Activated T-cell treated with anti-CD3 and anti-CD28 coated beads, Interleukin-2, amount 50 U/mL, for 48 hours (primary cell): ENCODE measurements at regions not wholly inside any gene's neighbourhood (a gene's known extent, or its start where the extent isn't known, plus 50 kb on each side); places are given as distances from the start of the nearest gene placed in this dataset.

ENCODE experiments used
- DNase-seq, 2 experiments: peaks; one replicate each; pipeline ENCODE4 v3.0.0-alpha.2; 2020

- DNase-seq: no peak
Observed at GRCh38 chr18:38957736-38958135, 1392.1 kb upstream of the CELF4 start.

- DNase-seq: no peak
Observed at GRCh38 chr18:38956068-38956467, 1390.5 kb upstream of the CELF4 start.

- DNase-seq: no peak
Observed at GRCh38 chr18:38951633-38952032, 1386.0 kb upstream of the CELF4 start.

GRCh38 chr18:38948436-38948835 is 1382.8 kb upstream of the CELF4 start:
- no peak for DNase-seq

GRCh38 chr18:38944446-38945024 is 1378.9 kb upstream of the CELF4 start:
- no peak for DNase-seq

GRCh38 chr18:38941711-38942561 is 1376.3 kb upstream of the CELF4 start:
- no peak for DNase-seq

- DNase-seq: peak; percentile 67 to 71
Observed at GRCh38 chr18:38940863-38941531, 1375.4 kb upstream of the CELF4 start.

GRCh38 chr18:38940475-38940862 is 1374.9 kb upstream of the CELF4 start:
- DNase-seq: no peak

- DNase-seq: no peak
Observed at GRCh38 chr18:38933910-38934510, 1368.4 kb upstream of the CELF4 start.

GRCh38 chr18:38933322-38933721 is 1367.7 kb upstream of the CELF4 start:
- DNase-seq: no peak

GRCh38 chr18:38932752-38933151 is 1367.2 kb upstream of the CELF4 start:
- no peak for DNase-seq

- no peak for DNase-seq
Observed at GRCh38 chr18:38931754-38932050, 1366.1 kb upstream of the CELF4 start.

GRCh38 chr18:38930881-38931753 is 1365.5 kb upstream of the CELF4 start:
- no peak for DNase-seq

GRCh38 chr18:38923540-38923939 is 1357.9 kb upstream of the CELF4 start:
- no peak for DNase-seq

GRCh38 chr18:38923126-38923525 is 1357.5 kb upstream of the CELF4 start:
- DNase-seq: no peak

GRCh38 chr18:38909972-38910371 is 1344.4 kb upstream of the CELF4 start:
- no peak for DNase-seq

GRCh38 chr18:38902796-38903195 is 1337.2 kb upstream of the CELF4 start:
- no peak for DNase-seq

GRCh38 chr18:38900445-38900844 is 1334.8 kb upstream of the CELF4 start:
- no peak for DNase-seq

GRCh38 chr18:38900031-38900430 is 1334.4 kb upstream of the CELF4 start:
- no peak for DNase-seq

GRCh38 chr18:38899252-38899651 is 1333.7 kb upstream of the CELF4 start:
- DNase-seq: no peak

GRCh38 chr18:38898167-38898566 is 1332.6 kb upstream of the CELF4 start:
- no peak for DNase-seq

GRCh38 chr18:38895560-38895959 is 1330.0 kb upstream of the CELF4 start:
- DNase-seq: no peak

GRCh38 chr18:38887671-38888020 is 1322.0 kb upstream of the CELF4 start:
- no peak for DNase-seq
